Neural progenitor cell (in vitro differentiated cells): ENCODE measurements at regions not wholly inside any gene's neighbourhood (a gene's known extent, or its start where the extent isn't known, plus 50 kb on each side); places are given as distances from the start of the nearest gene placed in this dataset.

ENCODE experiments used
- DNase-seq: peaks from one replicate; pipeline ENCODE4 v3.0.0-alpha.2; 2016; ENCODE audit warnings: low spot score
- H2AFZ ChIP-seq: fragments of 200-600 bp; sonication (generic); replicated peaks from 2 replicates; pipeline ENCODE4 v1.6.1; 2016; ENCODE audit warnings: antibody characterized with exemption
- H3F3A ChIP-seq: fragments of 200-600 bp; sonication (generic); 2 replicates; pipeline ENCODE4 v1.6.1; 2016; ENCODE audit warnings: antibody characterized with exemption, low read depth
- H3K27ac ChIP-seq: fragments of 200-600 bp; sonication (generic); 2 replicates; pipeline ENCODE4 v1.5.1; 2016; ENCODE audit warnings: mild to moderate bottlenecking
- H3K27me3 ChIP-seq: fragments of 200-600 bp; sonication (generic); 2 replicates; pipeline ENCODE4 v1.6.1; 2016; ENCODE audit warnings: mild to moderate bottlenecking, moderate library complexity
- H3K36me3 ChIP-seq: fragments of 200-600 bp; sonication (generic); 2 replicates; pipeline ENCODE4 v1.5.1; 2016
- H3K4me1 ChIP-seq: fragments of 200-600 bp; sonication (generic); 2 replicates; pipeline ENCODE4 v1.6.1; 2016; ENCODE audit warnings: mixed run types
- H3K4me2 ChIP-seq: fragments of 200-600 bp; sonication (generic); 2 replicates; pipeline ENCODE4 v1.6.1; 2016
- H3K4me3 ChIP-seq: fragments of 200-600 bp; sonication (generic); 2 replicates; pipeline ENCODE4 v1.5.1; 2016
- H3K79me2 ChIP-seq: fragments of 200-600 bp; sonication (generic); 2 replicates; pipeline ENCODE4 v1.6.1; 2016; ENCODE audit warnings: low read depth
- H3K9ac ChIP-seq: fragments of 200-600 bp; sonication (generic); 2 replicates; pipeline ENCODE4 v1.6.1; 2016
- H3K9me3 ChIP-seq: fragments of 200-600 bp; sonication (generic); 2 replicates; pipeline ENCODE4 v1.5.1; 2016; ENCODE audit warnings: low read depth
- H4K20me1 ChIP-seq: fragments of 200-600 bp; sonication (generic); 2 replicates; pipeline ENCODE4 v1.6.1; 2016; ENCODE audit warnings: low read depth
- H3K27ac Mint-ChIP-seq: 3 replicates; pipeline ENCODE4 v1.8.0; 2021; ENCODE audit warnings: mixed read lengths
- H3K27me3 Mint-ChIP-seq: 2 replicates; pipeline ENCODE4 v1.8.0; 2022; ENCODE audit warnings: low read depth, mild to moderate bottlenecking, inconsistent platforms, moderate library complexity, mixed read lengths; ENCODE audit not compliant: insufficient read depth
- H3K36me3 Mint-ChIP-seq: 3 replicates; pipeline ENCODE4 v1.8.0; 2021; ENCODE audit warnings: mixed read lengths
- H3K4me1 Mint-ChIP-seq: 3 replicates; pipeline ENCODE4 v1.8.0; 2021; ENCODE audit warnings: mixed read lengths
- H3K4me3 Mint-ChIP-seq: 3 replicates; pipeline ENCODE4 v1.8.0; 2021; ENCODE audit warnings: mild to moderate bottlenecking, moderate library complexity, mixed read lengths
- H3K9me3 Mint-ChIP-seq: 3 replicates; pipeline ENCODE4 v1.8.0; 2020; ENCODE audit warnings: mixed read lengths
- EZH2 ChIP-seq: fragments of 200-600 bp; sonication (generic); IDR thresholded peaks from 2 replicates; pipeline ENCODE4 v1.6.1; 2017; ENCODE audit warnings: antibody characterized with exemption, mild to moderate bottlenecking, moderate library complexity
- EZH2phosphoT487 ChIP-seq: fragments of 200-600 bp; sonication (generic); IDR thresholded peaks from 2 replicates; pipeline ENCODE4 v1.6.1; 2017; ENCODE audit warnings: antibody characterized with exemption
- TF ChIP-seq, protein P1 (sequence below): fragments of 200-600 bp; sonication (generic); IDR thresholded peaks from 2 replicates; pipeline ENCODE4 v1.5.1; 2017; ENCODE audit warnings: antibody characterized with exemption, mild to moderate bottlenecking

DNA sequence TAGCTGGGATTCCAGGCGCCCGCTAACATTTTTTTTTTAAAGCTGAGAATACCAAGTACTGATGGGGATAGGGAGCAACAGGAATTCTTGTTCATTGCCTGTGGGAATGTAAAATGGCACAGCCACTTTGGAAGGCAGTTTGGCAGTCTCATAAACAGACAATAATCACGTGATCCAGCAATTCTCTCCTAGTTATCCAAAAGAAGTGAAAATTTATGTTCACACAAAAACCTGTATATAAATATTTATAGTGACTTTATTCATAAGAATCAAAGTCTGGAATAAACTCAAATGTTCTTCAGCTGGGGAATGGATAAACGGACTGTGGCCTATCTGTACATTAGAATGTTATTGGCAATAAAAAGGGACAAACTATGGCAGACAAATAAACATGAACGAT, 72.5 kb upstream of the NEO1 start:
- no peak overlapping the region for H3K4me3 ChIP-seq
- H3K9ac ChIP-seq: no peak overlapping the region
- TF ChIP-seq, protein P1, sequence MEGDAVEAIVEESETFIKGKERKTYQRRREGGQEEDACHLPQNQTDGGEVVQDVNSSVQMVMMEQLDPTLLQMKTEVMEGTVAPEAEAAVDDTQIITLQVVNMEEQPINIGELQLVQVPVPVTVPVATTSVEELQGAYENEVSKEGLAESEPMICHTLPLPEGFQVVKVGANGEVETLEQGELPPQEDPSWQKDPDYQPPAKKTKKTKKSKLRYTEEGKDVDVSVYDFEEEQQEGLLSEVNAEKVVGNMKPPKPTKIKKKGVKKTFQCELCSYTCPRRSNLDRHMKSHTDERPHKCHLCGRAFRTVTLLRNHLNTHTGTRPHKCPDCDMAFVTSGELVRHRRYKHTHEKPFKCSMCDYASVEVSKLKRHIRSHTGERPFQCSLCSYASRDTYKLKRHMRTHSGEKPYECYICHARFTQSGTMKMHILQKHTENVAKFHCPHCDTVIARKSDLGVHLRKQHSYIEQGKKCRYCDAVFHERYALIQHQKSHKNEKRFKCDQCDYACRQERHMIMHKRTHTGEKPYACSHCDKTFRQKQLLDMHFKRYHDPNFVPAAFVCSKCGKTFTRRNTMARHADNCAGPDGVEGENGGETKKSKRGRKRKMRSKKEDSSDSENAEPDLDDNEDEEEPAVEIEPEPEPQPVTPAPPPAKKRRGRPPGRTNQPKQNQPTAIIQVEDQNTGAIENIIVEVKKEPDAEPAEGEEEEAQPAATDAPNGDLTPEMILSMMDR: no peak
- no peaks in the 10 kb centered on the region for H3K27me3 ChIP-seq
- Mint-ChIP-seq H3K27ac (no peak overlapping the region), H3K4me1 (peaks cover 6% of the 10 kb centered on the region), H3K27me3 (peaks cover 4% of the 10 kb centered on the region), H3K9me3 (peaks cover 2% of the 10 kb centered on the region), H3K36me3 (no peaks in the 10 kb centered on the region), H3K4me3 (no peak overlapping the region)
- no peaks in the 10 kb centered on the region for H3F3A ChIP-seq
- no peaks in the 10 kb centered on the region for H3K36me3 ChIP-seq
- H3K9me3 ChIP-seq: no peaks in the 10 kb centered on the region
- no peak for DNase-seq
- no peak overlapping the region for H3K4me2 ChIP-seq
- H3K4me1 ChIP-seq: no peaks in the 10 kb centered on the region
- no peaks in the 10 kb centered on the region for H4K20me1 ChIP-seq
- no peak overlapping the region for H2AFZ ChIP-seq
- no peaks in the 10 kb centered on the region for H3K79me2 ChIP-seq
- no peak overlapping the region for H3K27ac ChIP-seq

DNA sequence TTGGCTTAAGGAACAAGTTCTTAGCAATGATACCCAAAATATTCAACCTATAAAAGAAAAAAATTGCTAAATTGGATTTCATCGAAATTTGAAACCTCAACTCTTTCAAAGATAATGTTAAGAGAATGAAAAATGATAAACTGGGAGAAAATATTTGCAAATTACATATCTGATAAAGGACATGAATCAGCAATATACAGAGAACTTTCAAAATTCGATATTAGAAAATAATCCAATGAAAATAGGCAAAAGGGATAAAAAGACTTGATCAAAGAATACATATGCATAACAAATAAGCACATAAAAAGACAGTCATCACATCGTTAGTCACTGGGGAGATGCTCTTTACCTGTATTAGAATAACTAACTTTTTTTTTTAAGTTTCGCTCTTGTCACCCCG, 73.0 kb upstream of the NEO1 start:
- Histone ChIP-seq H2AFZ (no peak overlapping the region), H3K27me3 (no peaks in the 10 kb centered on the region), H3K4me1 (no peaks in the 10 kb centered on the region), H3K79me2 (no peaks in the 10 kb centered on the region), H3K4me3 (no peak overlapping the region), H3K4me2 (no peak overlapping the region), H3K9ac (no peak overlapping the region), H3F3A (no peaks in the 10 kb centered on the region), H3K36me3 (no peaks in the 10 kb centered on the region), H3K9me3 (no peaks in the 10 kb centered on the region), H4K20me1 (no peaks in the 10 kb centered on the region), H3K27ac (no peak overlapping the region)
- no peaks in the 10 kb centered on the region for H3K36me3 Mint-ChIP-seq
- no peak for DNase-seq
- peaks cover 4% of the 10 kb centered on the region for H3K27me3 Mint-ChIP-seq
- H3K27ac Mint-ChIP-seq: no peak overlapping the region
- no peak overlapping the region for H3K4me3 Mint-ChIP-seq
- no peak for TF ChIP-seq EZH2phosphoT487
- TF ChIP-seq EZH2: no peak
- TF ChIP-seq, protein P1: no peak
- H3K4me1 Mint-ChIP-seq: peaks cover 6% of the 10 kb centered on the region
- H3K9me3 Mint-ChIP-seq: peaks cover 2% of the 10 kb centered on the region

DNA sequence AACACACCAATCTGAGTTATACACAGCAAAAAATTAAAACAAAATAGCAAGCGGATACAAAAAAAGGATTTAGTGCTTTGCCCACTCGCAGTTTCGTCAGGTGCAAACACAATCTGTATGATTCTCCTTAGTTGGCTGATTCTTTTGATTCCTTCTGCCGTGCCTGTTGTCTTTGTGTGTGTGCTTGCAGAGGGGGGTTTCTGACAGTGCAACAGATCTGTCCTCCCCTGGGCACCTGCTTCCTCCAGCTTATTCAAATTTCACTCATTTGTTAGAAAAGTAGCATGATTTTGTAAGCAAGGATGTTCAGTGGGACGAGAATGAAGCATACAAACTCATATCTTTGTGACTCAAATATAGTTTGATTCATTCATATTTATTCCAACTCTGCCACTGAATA, 74.0 kb upstream of the NEO1 start:
- no peak overlapping the region for H3K4me3 ChIP-seq
- peaks cover 4% of the 10 kb centered on the region for H3K27me3 Mint-ChIP-seq
- H3K36me3 ChIP-seq: no peaks in the 10 kb centered on the region
- H2AFZ ChIP-seq: no peak overlapping the region
- no peaks in the 10 kb centered on the region for H3K79me2 ChIP-seq
- H3K27ac Mint-ChIP-seq: no peak overlapping the region
- no peaks in the 10 kb centered on the region for H3K36me3 Mint-ChIP-seq
- H3K9ac ChIP-seq: no peak overlapping the region
- H3K4me1 ChIP-seq: no peaks in the 10 kb centered on the region
- no peaks in the 10 kb centered on the region for H4K20me1 ChIP-seq
- H3K4me1 Mint-ChIP-seq: peaks cover 6% of the 10 kb centered on the region
- no peaks in the 10 kb centered on the region for H3K9me3 ChIP-seq
- no peak overlapping the region for H3K4me2 ChIP-seq
- no peaks in the 10 kb centered on the region for H3K9me3 Mint-ChIP-seq
- no peak overlapping the region for H3K27ac ChIP-seq
- H3F3A ChIP-seq: no peaks in the 10 kb centered on the region
- DNase-seq: no peak
- H3K27me3 ChIP-seq: no peaks in the 10 kb centered on the region
- TF ChIP-seq EZH2phosphoT487 (no peak), EZH2 (no peak)
- TF ChIP-seq, protein P1: no peak
- H3K4me3 Mint-ChIP-seq: no peak overlapping the region

DNA sequence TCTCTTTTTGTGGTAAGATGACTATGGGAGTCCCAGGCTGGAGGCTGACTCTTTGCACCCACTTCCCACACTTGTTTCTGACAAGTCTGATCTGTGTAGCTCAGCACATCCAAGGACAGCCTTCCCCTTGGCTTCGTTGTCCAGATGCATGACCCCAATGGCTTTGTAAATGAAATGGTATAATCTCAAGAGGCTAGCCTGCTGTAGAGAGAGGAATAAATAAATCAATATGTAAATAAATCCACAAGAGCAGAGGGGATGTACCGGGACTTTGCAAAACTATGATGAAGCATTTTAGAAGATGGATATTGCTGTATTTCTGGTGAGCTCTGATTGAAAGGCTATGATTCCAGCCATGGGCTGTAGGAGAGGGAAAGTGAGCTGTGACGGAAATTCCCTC, 79.9 kb upstream of the NEO1 start:
- Histone ChIP-seq H3F3A (no peaks in the 10 kb centered on the region), H3K9me3 (no peaks in the 10 kb centered on the region), H3K4me2 (no peak overlapping the region), H3K9ac (no peak overlapping the region), H3K4me1 (no peaks in the 10 kb centered on the region), H3K4me3 (no peak overlapping the region), H3K79me2 (no peaks in the 10 kb centered on the region), H3K36me3 (no peaks in the 10 kb centered on the region), H4K20me1 (no peaks in the 10 kb centered on the region), H3K27me3 (no peaks in the 10 kb centered on the region), H3K27ac (no peak overlapping the region), H2AFZ (peak overlapping the region; percentile 29)
- Mint-ChIP-seq H3K4me1 (peaks cover 19% of the 10 kb centered on the region), H3K27ac (no peak overlapping the region), H3K9me3 (no peaks in the 10 kb centered on the region), H3K4me3 (no peak overlapping the region), H3K36me3 (no peaks in the 10 kb centered on the region), H3K27me3 (peaks cover 4% of the 10 kb centered on the region)
- TF ChIP-seq, protein P1: no peak
- TF ChIP-seq EZH2: no peak
- TF ChIP-seq EZH2phosphoT487: no peak
- no peak for DNase-seq
